ENCODE measurements at regions not wholly inside any gene's neighbourhood (a gene's known extent, or its start where the extent isn't known, plus 50 kb on each side); places are given as distances from the start of the nearest gene placed in this dataset.

DNA sequence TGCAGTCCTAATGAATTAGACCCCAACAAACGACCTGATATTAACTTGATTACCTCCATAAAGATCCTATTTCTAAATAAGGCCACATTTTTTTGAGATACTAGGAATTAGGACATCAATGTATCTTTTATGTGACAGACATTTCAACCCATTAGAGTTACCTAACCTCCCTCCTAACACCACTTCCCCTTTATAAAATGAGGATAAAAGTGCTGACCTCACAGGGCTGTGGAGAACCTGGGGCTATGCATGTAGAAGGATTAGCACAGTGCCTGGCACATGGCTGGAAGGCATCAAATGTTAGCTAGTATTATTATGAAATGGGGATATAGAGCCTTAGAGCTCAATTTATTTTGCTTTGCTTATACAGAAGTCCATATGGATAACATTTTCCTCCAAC lies 53.5 kb upstream of the LRRN1 start:
- TF ChIP-seq, protein P1, sequence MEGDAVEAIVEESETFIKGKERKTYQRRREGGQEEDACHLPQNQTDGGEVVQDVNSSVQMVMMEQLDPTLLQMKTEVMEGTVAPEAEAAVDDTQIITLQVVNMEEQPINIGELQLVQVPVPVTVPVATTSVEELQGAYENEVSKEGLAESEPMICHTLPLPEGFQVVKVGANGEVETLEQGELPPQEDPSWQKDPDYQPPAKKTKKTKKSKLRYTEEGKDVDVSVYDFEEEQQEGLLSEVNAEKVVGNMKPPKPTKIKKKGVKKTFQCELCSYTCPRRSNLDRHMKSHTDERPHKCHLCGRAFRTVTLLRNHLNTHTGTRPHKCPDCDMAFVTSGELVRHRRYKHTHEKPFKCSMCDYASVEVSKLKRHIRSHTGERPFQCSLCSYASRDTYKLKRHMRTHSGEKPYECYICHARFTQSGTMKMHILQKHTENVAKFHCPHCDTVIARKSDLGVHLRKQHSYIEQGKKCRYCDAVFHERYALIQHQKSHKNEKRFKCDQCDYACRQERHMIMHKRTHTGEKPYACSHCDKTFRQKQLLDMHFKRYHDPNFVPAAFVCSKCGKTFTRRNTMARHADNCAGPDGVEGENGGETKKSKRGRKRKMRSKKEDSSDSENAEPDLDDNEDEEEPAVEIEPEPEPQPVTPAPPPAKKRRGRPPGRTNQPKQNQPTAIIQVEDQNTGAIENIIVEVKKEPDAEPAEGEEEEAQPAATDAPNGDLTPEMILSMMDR (IDR thresholded peaks at IDR 0.05) = no peak
- no peak for TF ChIP-seq POLR2AphosphoS5 (IDR thresholded peaks at IDR 0.05)
- no peak for TF ChIP-seq POLR2A (IDR thresholded peaks at IDR 0.05)

Data from transverse colon (tissue), 4 donors.